Panc1 (cell line): ENCODE measurements at regions not wholly inside any gene's neighbourhood (a gene's known extent, or its start where the extent isn't known, plus 50 kb on each side); places are given as distances from the start of the nearest gene placed in this dataset.

ENCODE experiments used
- ATAC-seq: fragments of 200-7000 bp; cut with Tn5 transposase; 2 replicates; pipeline ENCODE4 v1.9.1; 2020; ENCODE audit warnings: mild to moderate bottlenecking, moderate library complexity
- BruUV-seq: library from RNA; stranded (reverse); fragments of 400-500 nt; replicated peaks from 2 replicates; lab custom pipeline; 2021; lab: Mats Ljungman, UMichigan
- CTCF ChIA-PET: fragments of 300-600 bp; sonication (Branson Sonifier 250); formaldehyde crosslinking; loops from one replicate; lab custom pipeline; 2022; ENCODE audit warnings: antibody characterized with exemption; lab: Charles Lee
- POLR2A ChIA-PET: fragments of 300-600 bp; sonication (Branson Sonifier 250); formaldehyde crosslinking; loops from one replicate; lab custom pipeline; 2022; ENCODE audit warnings: antibody characterized with exemption; lab: Charles Lee
- DNase-seq: peaks from one replicate; pipeline ENCODE4 v3.0.0-alpha.2; 2010; ENCODE audit warnings: low read depth, low spot score
- H3K27ac ChIP-seq: 2 replicates; pipeline ENCODE4 v1.5.1; 2011; ENCODE audit warnings: mild to moderate bottlenecking, low read length, inconsistent platforms
- H3K27me3 ChIP-seq: fragments of 200-500 bp; sonication (Bioruptor generic); 2 replicates; pipeline ENCODE4 v1.6.0; 2014; ENCODE audit warnings: low read length, inconsistent platforms; ENCODE audit not compliant: control insufficient read depth, insufficient read depth
- H3K36me3 ChIP-seq: fragments of 200-500 bp; sonication (Bioruptor generic); 2 replicates; pipeline ENCODE4 v1.5.1; 2014; ENCODE audit warnings: inconsistent platforms, mild to moderate bottlenecking, low read length, moderate library complexity; ENCODE audit not compliant: control insufficient read depth, insufficient read depth
- H3K4me1 ChIP-seq: 2 replicates; pipeline ENCODE4 v1.5.1; 2011; ENCODE audit warnings: inconsistent platforms, mild to moderate bottlenecking, low read length, moderate library complexity; ENCODE audit not compliant: control insufficient read depth, insufficient read depth
- H3K4me3 ChIP-seq, 2 experiments: 2 replicates each; pipeline ENCODE4 v1.5.1; 2011 to 2012; ENCODE audit warnings: low read depth in 2 of 2, low read length in 2 of 2, mild to moderate bottlenecking in 2 of 2, inconsistent platforms in 1 of 2, moderate library complexity in 1 of 2
- H3K9me3 ChIP-seq: fragments of 200-500 bp; sonication (Bioruptor generic); 2 replicates; pipeline ENCODE4 v1.5.1; 2014; ENCODE audit warnings: low read depth, mild to moderate bottlenecking, inconsistent platforms, low read length, moderate library complexity; ENCODE audit not compliant: control insufficient read depth, insufficient read depth
- CTCF ChIP-seq: fragments of 450-650 bp; IDR thresholded peaks from 2 replicates; pipeline ENCODE4 v1.5.1; 2017; ENCODE audit warnings: mild to moderate bottlenecking
- POLR2AphosphoS5 ChIP-seq: IDR thresholded peaks from 2 replicates; pipeline ENCODE4 v1.6.1; 2012; ENCODE audit warnings: mild to moderate bottlenecking, low read depth, low read length, moderate library complexity
- SIN3A ChIP-seq: IDR thresholded peaks from 2 replicates; pipeline ENCODE4 v1.6.1; 2012; ENCODE audit warnings: low read depth, mild to moderate bottlenecking, low read length, moderate library complexity, borderline replicate concordance; ENCODE audit not compliant: insufficient read depth
- TCF7L2 ChIP-seq: IDR thresholded peaks from 2 replicates; pipeline ENCODE4 v1.6.1; 2011; ENCODE audit warnings: mild to moderate bottlenecking, low read depth, low read length, inconsistent platforms
- in situ Hi-C: cut with HindIII; loops from 2 replicates; pipeline ENCODE4 v1.10.0; 2016; ENCODE audit warnings: low sequenced_read_pairs, low pct_unique_long_range_greater_than_20kb
- intact Hi-C: fragments of 100-400 bp; cut with micrococcal nuclease; formaldehyde crosslinking; loops from one replicate; pipeline ENCODE4 v1.10.0; 2022; ENCODE audit not compliant: unreplicated experiment
- TF ChIP-seq, protein P1 (sequence below), 2 experiments: IDR thresholded peaks; 2 replicates each; pipeline ENCODE4 v1.6.1; 2011 to 2012; ENCODE audit warnings: low read depth in 2 of 2, control low read depth in 1 of 2, low read length in 1 of 2, mild to moderate bottlenecking in 1 of 2, moderate library complexity in 1 of 2; ENCODE audit not compliant: insufficient read depth in 1 of 2

DNA sequence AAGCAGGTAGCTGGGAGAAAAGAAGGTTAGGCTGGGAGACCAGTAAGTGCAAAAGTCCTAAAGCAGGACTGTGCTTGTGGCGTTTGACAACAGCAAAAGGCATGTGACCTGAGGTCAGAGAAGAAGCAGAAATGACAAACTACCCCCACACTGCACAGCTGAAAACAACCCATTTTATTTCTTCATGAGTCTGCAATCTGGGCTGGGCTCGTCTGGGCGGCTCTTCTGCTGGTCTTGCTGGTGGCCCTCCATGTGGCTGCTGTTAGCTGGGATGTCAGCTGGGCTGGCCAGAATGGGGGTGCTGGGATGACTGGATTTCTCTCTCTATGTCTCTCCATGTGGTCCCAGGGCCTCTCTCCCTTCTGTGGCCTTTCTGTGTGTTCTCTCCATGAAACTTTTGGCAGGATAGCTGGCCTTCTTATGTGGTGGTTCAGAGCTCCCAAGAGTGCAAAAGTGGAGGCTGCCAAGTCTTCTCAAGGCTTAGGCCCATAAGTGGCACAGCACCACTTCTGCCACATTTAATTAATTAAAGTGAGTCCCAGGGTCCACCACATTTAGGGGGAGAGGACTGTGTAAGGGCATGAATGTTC is 128.6 kb downstream of the RIPK4 start:
- peaks cover 33% of the 10 kb centered on the region for H3K4me1 ChIP-seq

GRCh38 chr21:41636636-41637630 is 129.0 kb upstream of the TMPRSS2 start:
- TF ChIP-seq, protein P1, sequence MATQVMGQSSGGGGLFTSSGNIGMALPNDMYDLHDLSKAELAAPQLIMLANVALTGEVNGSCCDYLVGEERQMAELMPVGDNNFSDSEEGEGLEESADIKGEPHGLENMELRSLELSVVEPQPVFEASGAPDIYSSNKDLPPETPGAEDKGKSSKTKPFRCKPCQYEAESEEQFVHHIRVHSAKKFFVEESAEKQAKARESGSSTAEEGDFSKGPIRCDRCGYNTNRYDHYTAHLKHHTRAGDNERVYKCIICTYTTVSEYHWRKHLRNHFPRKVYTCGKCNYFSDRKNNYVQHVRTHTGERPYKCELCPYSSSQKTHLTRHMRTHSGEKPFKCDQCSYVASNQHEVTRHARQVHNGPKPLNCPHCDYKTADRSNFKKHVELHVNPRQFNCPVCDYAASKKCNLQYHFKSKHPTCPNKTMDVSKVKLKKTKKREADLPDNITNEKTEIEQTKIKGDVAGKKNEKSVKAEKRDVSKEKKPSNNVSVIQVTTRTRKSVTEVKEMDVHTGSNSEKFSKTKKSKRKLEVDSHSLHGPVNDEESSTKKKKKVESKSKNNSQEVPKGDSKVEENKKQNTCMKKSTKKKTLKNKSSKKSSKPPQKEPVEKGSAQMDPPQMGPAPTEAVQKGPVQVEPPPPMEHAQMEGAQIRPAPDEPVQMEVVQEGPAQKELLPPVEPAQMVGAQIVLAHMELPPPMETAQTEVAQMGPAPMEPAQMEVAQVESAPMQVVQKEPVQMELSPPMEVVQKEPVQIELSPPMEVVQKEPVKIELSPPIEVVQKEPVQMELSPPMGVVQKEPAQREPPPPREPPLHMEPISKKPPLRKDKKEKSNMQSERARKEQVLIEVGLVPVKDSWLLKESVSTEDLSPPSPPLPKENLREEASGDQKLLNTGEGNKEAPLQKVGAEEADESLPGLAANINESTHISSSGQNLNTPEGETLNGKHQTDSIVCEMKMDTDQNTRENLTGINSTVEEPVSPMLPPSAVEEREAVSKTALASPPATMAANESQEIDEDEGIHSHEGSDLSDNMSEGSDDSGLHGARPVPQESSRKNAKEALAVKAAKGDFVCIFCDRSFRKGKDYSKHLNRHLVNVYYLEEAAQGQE (IDR thresholded peaks at IDR 0.05; ENCODE audit: insufficient read depth in 1 of 2, low read depth in 2 of 2, low read length in 1 of 2), result no peak
- TF ChIP-seq SIN3A, result no peak
- TF ChIP-seq POLR2AphosphoS5, result no peak
- TF ChIP-seq CTCF, result no peak
- no peak for TF ChIP-seq TCF7L2
- H3K36me3 ChIP-seq, result no peaks in the 10 kb centered on the region
- no peaks in the 10 kb centered on the region for H3K27me3 ChIP-seq
- BruUV-seq, result no TSS peak
- intact Hi-C loops, result no loop called here
- POLR2A ChIA-PET, result no interaction called here
- DNase-seq (no peak), ATAC-seq (no peak)
- H3K9me3 ChIP-seq, result peaks cover 10% of the 10 kb centered on the region; the same call in 1 of the 2 replicates
- H3K4me3 ChIP-seq, result no peak overlapping the region
- in situ Hi-C loops, result no loop called here
- CTCF ChIA-PET, result no interaction called here
- peaks cover 23% of the 10 kb centered on the region for H3K4me1 ChIP-seq
- peak overlapping the region; percentile 62; the same call in 1 of the 2 replicates for H3K27ac ChIP-seq

More for the DNA sequence above, 128.6 kb downstream of the RIPK4 start:
- POLR2A ChIA-PET, result no interaction called here
- BruUV-seq, result no TSS peak
- in situ Hi-C loops (no loop called here), intact Hi-C loops (no loop called here)
- Histone ChIP-seq H3K27ac (peak overlapping the region; percentile 100), H3K4me3 (no peak overlapping the region), H3K36me3 (no peaks in the 10 kb centered on the region), H3K9me3 (peaks cover 10% of the 10 kb centered on the region; the same call in 1 of the 2 replicates), H3K27me3 (no peaks in the 10 kb centered on the region)
- ATAC-seq, result no peak
- TF ChIP-seq POLR2AphosphoS5, result no peak
- TF ChIP-seq CTCF, result no peak
- no peak for TF ChIP-seq SIN3A
- no peak for TF ChIP-seq TCF7L2
- TF ChIP-seq, protein P1 (IDR thresholded peaks at IDR 0.05; ENCODE audit: insufficient read depth in 1 of 2, low read depth in 2 of 2, low read length in 1 of 2), result no peak
- no peak for DNase-seq
- CTCF ChIA-PET, result no interaction called here
